ENCODE measurements at regions not wholly inside any gene's neighbourhood (a gene's known extent, or its start where the extent isn't known, plus 50 kb on each side); places are given as distances from the start of the nearest gene placed in this dataset.

DNA sequence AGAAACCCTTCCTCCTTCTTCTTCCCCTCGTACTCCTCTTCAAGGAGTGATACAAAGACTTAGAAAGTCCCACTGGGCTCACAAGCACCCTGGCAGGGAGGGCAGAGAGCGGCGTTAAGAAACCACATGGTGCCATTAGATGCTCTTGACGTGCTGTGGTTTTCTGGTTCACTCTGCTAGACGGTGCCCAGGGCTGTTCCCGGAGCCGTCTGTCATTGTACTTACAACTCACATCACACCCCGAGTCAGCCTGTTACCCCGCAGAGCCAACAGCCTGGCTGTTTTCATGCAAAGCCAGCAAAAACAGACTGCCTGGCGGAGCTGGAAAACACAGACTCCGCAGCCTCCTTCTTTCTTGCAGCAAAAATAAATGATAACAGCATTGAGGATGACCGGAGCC, 232.6 kb upstream of the TBX3 start:
- DNase-seq, result no peak

DNA sequence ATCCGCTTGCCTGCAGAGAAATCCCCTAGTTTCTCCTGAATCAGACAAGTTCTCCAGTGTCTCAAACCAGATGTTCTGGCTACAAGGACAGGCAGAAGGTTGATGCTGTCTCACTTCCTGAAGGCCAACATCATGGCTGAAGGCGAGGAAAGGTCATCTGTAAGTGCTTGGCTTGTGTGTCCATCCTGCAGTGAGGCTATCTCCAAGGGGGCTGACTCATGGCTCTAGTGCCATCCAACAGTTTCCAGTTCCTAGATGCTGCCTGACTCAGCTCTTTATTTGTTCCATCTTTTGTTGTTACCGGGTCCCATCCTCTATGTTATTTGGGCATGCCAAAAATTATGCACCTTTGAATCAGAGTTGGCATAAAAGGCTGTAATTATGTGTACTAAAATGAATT, 232.1 kb upstream of the TBX3 start:
- no peak for DNase-seq

DNA sequence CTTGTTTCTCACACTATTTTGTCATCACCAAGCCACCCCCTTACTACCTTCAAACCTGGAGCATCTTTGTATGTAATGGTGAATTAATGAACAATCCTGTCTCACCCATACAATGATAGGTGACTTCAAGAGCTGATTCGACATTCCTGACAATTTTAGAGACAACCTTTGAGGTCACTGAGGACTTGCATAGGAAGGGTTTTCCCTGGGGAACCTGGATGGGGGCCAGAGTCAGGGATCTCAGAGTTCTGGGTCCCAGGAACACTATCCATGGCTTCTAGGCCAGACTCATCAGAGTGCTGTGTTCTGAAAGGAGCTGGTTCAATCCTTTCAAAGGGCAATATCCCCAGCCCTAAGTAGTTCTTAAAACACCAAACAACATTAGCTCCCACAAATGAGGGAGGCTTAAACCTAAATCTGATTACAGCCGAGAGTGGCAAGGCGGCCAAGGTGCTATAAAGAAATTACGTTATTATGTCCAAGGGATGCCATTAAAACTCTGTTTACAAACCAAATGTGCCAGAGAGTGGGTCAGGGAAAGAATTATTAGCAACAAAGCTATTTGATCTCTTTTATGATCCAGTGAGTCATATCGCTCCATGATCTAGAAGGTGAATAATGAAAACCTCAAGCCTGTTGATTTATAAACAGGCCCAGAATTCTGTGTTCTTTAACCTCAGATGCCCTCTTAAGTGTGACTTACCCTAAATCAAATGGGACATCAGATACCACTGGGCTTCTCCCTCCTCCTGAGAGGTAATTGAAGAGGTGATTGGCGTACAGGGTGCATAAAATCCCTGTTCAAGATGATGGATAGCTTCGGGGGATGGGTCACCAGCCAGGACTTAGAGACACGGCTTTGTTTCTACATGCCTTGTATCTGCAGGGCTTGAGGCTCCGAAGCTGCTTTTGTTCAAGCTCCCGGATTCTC, 230.2 kb upstream of the TBX3 start:
- no peak for DNase-seq

- DNase-seq, result no peak
Measured at GRCh38 chr12:114912811-114913210, 228.8 kb upstream of the TBX3 start.

GRCh38 chr12:114911196-114911595, 227.2 kb upstream of the TBX3 start:
- no peak for DNase-seq

- DNase-seq, result no peak
Measured at GRCh38 chr12:114904254-114905003, 220.5 kb upstream of the TBX3 start.

DNA sequence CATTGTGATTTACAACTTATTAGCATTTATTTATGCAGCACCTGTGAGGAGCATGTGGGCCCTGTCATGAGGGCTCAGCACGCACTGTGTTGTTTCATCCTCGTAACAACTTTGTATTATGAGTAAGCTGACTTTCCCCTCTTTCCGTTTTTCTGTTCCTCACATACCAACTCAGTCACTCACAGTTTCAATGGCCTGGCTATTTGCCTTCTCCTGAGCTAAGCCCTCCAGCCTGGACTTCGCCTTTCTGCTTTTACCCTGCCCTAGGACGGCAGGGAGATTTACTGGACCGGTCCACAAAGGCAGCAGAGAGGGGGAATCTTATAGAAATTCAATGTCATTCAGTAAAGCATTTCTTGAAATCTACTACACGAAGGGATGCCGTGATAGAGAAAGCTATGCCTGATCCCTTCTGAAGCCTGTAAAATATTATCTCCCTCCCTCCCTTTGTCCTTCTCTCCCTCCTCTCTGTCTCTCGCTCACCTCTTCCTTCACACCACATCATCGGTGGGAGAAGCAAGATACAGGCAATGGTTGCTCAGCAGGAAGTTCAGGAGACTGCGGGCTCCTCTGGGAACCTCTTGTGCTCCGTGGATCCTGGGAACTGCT, 219.2 kb upstream of the TBX3 start:
- no peak for DNase-seq

- DNase-seq, result no peak
Measured at GRCh38 chr12:114902665-114903064, 218.7 kb upstream of the TBX3 start.

GRCh38 chr12:114901316-114901715, 217.3 kb upstream of the TBX3 start:
- DNase-seq, result no peak

DNA sequence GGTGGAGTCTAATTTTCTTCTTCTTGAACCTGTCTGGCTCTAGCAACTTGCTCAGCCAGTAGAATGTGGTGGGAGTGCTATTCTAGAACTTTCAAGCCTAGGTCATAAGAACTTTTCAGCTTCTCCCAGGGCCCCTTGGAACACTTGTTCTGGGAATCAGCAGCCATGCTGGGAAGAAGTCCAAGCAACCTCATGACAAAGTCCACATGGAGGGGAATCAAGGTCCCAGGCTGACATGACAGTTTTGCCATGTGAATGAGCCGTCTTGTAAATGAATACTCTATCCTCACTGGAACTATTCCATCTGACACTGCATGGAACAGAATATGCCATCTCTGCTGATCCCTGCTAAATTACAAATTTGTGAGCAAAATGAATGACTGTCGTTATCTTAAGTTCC, 214.2 kb upstream of the TBX3 start:
- DNase-seq, result no peak

DNA sequence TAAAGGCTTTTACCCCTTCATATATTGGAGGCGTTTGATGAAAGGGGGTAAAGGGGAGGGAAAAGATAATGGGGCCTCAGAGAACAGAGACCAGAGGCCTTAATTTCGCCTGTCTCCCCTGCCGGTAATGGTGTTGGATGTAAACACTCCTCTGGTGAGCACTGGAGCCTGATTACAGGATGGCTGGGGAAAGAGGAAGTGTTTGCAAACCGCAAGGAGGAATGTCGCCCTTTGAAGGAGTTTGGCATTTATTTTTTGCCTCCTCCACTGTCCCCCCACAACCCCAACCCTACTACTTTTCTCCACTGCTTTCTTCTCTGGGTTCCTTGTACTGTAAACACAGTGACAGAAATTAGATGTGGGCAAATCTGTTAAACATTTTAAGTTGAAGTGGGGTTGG, 211.9 kb upstream of the TBX3 start:
- DNase-seq, result no peak

GRCh38 chr12:114895081-114895480, 211.1 kb upstream of the TBX3 start:
- no peak for DNase-seq

DNA sequence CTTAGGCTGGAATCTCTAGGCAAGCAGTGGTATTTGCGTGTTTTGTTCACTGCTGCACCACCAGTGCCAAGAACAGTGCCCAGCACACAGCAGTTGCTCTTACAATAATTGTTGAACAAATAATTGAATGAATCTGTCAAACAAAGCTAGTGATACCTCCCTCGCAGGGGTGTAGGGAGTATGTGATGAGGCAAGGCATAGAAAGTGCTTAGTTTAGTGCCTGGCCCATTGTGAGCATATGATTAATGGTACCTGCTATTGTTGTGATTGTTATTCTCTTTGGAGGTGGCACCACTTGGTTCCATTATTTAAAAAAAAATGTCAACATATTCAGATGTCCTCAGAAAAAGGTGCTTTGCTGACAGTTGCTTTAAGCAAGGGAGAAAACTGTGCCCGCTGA, 210.1 kb upstream of the TBX3 start:
- DNase-seq, result no peak

- no peak for DNase-seq
Measured at GRCh38 chr12:114888928-114889584, 205.1 kb upstream of the TBX3 start.

GRCh38 chr12:114888448-114888847, 204.5 kb upstream of the TBX3 start:
- DNase-seq, result no peak

GRCh38 chr12:114885501-114885900, 201.5 kb upstream of the TBX3 start:
- DNase-seq, result no peak

DNA sequence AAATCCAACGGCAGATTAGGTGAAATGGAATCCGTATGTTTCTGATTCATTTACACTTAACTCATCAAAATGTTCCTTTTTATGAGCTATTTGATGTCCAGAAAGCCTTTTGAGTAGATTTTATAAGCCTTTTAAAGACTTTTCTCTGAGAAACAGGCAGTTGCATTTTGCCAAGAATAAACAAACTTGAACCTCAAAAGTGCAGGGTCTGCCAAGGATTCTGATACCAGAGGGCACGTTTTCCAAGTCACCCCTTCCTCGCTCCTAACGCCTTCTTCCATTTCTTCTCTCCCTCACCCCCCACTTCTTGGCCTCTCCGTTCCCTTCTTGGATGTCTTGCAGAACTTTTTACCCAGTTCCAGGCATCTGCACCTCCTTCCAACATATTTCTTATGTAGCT, 200.6 kb upstream of the TBX3 start:
- no peak for DNase-seq

DNA sequence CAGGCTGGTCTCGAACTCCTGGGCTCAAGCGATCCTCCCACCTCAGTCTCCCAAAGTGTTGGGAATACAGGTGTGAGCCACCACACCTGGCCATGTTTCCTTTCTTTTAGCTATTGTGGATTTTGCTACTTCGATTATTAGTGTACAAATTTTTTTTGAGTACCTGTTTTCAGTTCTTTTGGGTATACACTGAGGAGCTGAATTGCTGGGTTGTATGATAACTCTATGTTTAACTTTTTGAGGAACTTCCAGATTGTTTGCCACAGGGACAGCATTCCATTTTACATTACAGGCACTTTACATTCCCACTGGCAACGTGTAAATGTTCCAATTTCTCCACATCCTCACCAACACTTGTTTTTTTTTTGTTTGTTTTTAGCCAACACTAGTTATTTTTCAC, 198.1 kb upstream of the TBX3 start:
- no peak for DNase-seq

DNA sequence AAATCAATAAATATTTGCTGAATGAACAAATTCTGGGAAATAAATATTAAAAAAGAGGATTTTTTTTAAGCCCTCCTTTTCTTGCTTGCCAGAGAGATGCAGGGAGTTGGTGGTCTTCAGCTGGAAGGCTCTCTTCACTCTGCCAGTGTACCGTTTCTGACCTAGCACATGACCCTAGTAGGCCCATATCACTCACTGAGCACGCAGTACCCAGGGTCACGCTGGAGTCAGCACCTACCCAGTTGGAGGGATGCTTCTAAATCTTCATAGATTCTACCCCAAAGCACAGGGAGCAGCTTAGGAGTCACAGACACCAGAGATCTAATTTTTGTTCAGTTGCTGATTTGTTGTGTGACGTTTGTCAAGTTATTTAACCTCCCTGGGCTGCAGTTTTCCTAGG, 195.4 kb upstream of the TBX3 start:
- DNase-seq, result no peak

GRCh38 chr12:114878781-114879180, 194.8 kb upstream of the TBX3 start:
- DNase-seq, result no peak

DNA sequence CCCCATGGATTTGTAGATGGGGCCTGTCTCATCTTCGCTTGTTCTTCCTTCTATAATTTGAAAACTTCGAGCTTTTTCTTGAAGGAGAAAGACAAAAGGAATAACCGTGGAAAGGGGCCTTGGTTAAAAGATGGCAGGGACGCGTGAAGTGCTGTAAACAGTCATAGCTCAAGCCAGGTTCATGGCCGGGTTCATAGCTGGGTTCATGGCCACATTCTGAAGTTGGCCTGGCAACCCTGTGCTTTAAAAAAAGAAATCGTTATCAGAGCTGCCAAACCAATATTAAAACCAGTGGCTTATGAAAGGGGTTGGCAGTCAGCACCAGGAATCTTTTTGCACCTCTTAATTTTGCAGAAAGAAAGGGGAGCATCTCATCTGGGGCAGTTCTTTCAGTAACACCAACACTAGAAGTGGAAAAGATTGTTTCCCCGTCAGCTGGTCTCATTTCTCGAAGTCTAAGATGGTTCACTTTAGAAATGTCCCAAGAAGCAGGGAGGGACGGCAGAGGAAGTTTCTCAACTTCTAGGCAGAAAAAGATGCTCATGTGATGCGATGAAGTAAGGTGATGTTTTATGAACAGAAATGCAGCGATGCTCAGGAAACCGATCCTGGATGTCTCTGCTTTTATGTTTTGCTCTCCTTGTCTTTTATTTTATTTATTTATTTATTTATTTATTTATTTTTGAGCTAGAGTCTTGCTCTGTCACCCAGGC, 193.1 kb upstream of the TBX3 start:
- no peak for DNase-seq

DNA sequence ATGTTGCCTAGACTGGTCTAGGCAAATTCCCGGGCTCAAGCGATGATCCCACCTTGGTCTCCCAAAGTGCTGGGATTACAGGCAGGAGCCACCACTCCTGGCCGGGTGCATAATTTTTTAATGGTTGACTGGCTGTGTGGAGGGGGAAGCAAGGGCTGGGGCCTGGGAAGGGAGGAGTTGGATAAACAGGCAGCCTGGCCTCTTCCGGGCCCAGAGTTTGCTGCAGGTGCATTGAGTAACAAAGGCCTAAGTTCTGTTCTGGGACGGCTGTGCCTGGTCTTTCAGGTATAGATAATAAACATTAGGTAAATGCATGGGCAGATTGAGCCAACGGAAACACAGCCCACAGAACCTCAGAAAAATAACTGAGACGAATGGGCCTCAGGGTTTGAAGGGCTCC, 191.3 kb upstream of the TBX3 start:
- DNase-seq, result no peak

DNA sequence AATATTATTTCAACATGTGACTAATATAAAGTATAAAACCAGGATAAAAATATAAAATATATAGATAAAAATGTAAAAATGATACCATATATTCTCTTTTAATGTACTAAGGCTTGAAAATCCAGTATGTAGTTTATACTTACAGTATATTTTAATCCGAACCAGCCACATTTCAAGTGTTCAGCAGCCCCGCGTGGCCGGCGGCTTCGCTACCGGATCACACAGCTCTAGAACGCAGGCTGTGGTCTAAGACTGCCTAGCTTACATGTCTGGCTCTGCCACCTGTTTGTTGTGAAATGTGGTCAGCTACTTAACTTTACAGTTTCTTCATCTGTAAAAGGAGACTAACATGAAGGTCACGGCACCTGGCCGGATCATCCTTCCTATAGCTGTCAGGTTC, 189.7 kb upstream of the TBX3 start:
- no peak for DNase-seq
